K562 (cell line): ENCODE measurements at regions not wholly inside any gene's neighbourhood (a gene's known extent, or its start where the extent isn't known, plus 50 kb on each side); places are given as distances from the start of the nearest gene placed in this dataset.

Source experiments
- CBX2 ChIP-seq: fragments of 200-600 bp; sonication (generic); IDR thresholded peaks from one replicate; pipeline ENCODE4 v1.6.1; 2012; ENCODE audit warnings: mild to moderate bottlenecking, low read length, inconsistent platforms; ENCODE audit not compliant: insufficient read depth, poor library complexity, severe bottlenecking
- EHMT2 ChIP-seq: fragments of 450-650 bp; IDR thresholded peaks from 2 replicates; pipeline ENCODE4 v1.6.1; 2018; ENCODE audit warnings: antibody characterized with exemption
- NFE2 ChIP-seq: IDR thresholded peaks from 2 replicates; pipeline ENCODE4 v1.6.1; 2014; ENCODE audit warnings: antibody characterized with exemption, low read depth
- SMAD3 ChIP-seq: fragments of 450-650 bp; formaldehyde crosslinking; conservative IDR thresholded peaks from 2 replicates; pipeline ENCODE4 v1.4.0; 2020; ENCODE audit warnings: mild to moderate bottlenecking
- SNRNP70 ChIP-seq: fragments of 200-400 bp; formaldehyde crosslinking; optimal IDR thresholded peaks from 2 replicates; pipeline ENCODE3; 2017; ENCODE audit warnings: low read depth, low read length
- STAG1 ChIP-seq: sonication (generic); formaldehyde crosslinking; IDR thresholded peaks from 2 replicates; pipeline ENCODE4 v1.5.0; 2020; ENCODE audit warnings: missing genetic modification reagents, borderline replicate concordance
- ZNF133 ChIP-seq: fragments of 250-450 bp; sonication (Bioruptor Pico); IDR thresholded peaks from 2 replicates; pipeline ENCODE4 v1.4.0; 2020; ENCODE audit warnings: mild to moderate bottlenecking
- ZNF146 ChIP-seq: IDR thresholded peaks from one replicate; pipeline ENCODE4 v1.6.1; 2018; ENCODE audit warnings: missing compliant biosample characterization; ENCODE audit not compliant: unreplicated experiment
- ZNF436 ChIP-seq: fragments of 250-450, 450-650 bp; sonication (Bioruptor Pico); formaldehyde crosslinking; IDR thresholded peaks from 2 replicates; pipeline ENCODE4 v1.7.0; 2020; ENCODE audit warnings: mild to moderate bottlenecking
- TF ChIP-seq, protein P1 (sequence below), 3 experiments: IDR thresholded peaks in 2 of 3; conservative IDR thresholded peaks in 1 of 3; 2 replicates each; pipeline ENCODE4 v1.5.1; 2011 to 2012; ENCODE audit warnings: low read length in 3 of 3, mild to moderate bottlenecking in 3 of 3, control low read depth in 2 of 3, improper control_type of control experiment in 1 of 3, inconsistent platforms in 1 of 3, low read depth in 1 of 3, mixed read lengths in 1 of 3, moderate library complexity in 1 of 3; ENCODE audit not compliant: insufficient read depth in 2 of 3
- TF ChIP-seq, protein P2 (sequence below): sonication (generic); formaldehyde crosslinking; IDR thresholded peaks from 2 replicates; pipeline ENCODE4 v1.8.1; 2023; ENCODE audit warnings: mild to moderate bottlenecking, missing genetic modification reagents
- TF ChIP-seq, protein P3 (sequence below): fragments of 250-450 bp; sonication (Bioruptor Pico); IDR thresholded peaks from 2 replicates; pipeline ENCODE4 v1.5.0; 2021
- TF ChIP-seq, protein P4 (sequence below): sonication (generic); formaldehyde crosslinking; IDR thresholded peaks from 2 replicates; pipeline ENCODE4 v1.8.0; 2023; ENCODE audit warnings: mild to moderate bottlenecking, missing genetic modification reagents

DNA sequence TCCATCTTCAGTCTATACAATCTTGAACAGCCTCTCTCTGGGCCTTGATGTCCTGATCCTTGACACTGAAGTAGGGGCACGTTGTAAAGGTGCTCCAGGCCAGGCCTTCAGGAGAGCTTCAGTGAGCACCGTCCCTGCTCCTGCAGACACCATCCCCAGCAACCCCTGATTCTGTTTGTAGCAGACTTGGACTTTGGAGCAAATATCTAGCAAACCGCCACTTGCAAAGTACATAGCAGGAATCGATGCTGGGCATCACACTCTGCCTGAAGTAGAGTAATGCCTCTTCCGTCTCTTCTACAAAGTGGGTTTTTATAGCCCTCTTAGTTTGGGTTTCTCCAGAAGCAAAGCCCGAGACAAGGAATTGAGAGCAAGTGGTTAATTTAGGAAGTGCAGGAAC, 169.1 kb downstream of the SALL1 start:
- TF ChIP-seq EHMT2 (no peak), ZNF133 (CRISPR knock-in tag) (no peak), STAG1 (CRISPR knock-in tag) (no peak), SMAD3 (CRISPR knock-in tag) (no peak), CBX2 (no peak), NFE2 (no peak), ZNF146 (CRISPR knock-in tag) (no peak), ZNF436 (CRISPR knock-in tag) (no peak), SNRNP70 (no peak)
- TF ChIP-seq, protein P1, sequence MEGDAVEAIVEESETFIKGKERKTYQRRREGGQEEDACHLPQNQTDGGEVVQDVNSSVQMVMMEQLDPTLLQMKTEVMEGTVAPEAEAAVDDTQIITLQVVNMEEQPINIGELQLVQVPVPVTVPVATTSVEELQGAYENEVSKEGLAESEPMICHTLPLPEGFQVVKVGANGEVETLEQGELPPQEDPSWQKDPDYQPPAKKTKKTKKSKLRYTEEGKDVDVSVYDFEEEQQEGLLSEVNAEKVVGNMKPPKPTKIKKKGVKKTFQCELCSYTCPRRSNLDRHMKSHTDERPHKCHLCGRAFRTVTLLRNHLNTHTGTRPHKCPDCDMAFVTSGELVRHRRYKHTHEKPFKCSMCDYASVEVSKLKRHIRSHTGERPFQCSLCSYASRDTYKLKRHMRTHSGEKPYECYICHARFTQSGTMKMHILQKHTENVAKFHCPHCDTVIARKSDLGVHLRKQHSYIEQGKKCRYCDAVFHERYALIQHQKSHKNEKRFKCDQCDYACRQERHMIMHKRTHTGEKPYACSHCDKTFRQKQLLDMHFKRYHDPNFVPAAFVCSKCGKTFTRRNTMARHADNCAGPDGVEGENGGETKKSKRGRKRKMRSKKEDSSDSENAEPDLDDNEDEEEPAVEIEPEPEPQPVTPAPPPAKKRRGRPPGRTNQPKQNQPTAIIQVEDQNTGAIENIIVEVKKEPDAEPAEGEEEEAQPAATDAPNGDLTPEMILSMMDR (IDR thresholded peaks at IDR 0.05 in 2 of 3, conservative IDR thresholded peaks at IDR 0.05 in 1 of 3; ENCODE audit: insufficient read depth in 2 of 3, low read depth in 1 of 3, low read length in 3 of 3) = no peak
- TF ChIP-seq, protein P2, sequence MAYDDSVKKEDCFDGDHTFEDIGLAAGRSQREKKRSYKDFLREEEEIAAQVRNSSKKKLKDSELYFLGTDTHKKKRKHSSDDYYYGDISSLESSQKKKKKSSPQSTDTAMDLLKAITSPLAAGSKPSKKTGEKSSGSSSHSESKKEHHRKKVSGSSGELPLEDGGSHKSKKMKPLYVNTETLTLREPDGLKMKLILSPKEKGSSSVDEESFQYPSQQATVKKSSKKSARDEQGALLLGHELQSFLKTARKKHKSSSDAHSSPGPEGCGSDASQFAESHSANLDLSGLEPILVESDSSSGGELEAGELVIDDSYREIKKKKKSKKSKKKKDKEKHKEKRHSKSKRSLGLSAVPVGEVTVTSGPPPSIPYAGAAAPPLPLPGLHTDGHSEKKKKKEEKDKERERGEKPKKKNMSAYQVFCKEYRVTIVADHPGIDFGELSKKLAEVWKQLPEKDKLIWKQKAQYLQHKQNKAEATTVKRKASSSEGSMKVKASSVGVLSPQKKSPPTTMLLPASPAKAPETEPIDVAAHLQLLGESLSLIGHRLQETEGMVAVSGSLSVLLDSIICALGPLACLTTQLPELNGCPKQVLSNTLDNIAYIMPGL (CRISPR knock-in tag) = no peak
- TF ChIP-seq, protein P3, sequence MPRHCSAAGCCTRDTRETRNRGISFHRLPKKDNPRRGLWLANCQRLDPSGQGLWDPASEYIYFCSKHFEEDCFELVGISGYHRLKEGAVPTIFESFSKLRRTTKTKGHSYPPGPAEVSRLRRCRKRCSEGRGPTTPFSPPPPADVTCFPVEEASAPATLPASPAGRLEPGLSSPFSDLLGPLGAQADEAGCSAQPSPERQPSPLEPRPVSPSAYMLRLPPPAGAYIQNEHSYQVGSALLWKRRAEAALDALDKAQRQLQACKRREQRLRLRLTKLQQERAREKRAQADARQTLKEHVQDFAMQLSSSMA (CRISPR knock-in tag) = no peak
- TF ChIP-seq, protein P4, sequence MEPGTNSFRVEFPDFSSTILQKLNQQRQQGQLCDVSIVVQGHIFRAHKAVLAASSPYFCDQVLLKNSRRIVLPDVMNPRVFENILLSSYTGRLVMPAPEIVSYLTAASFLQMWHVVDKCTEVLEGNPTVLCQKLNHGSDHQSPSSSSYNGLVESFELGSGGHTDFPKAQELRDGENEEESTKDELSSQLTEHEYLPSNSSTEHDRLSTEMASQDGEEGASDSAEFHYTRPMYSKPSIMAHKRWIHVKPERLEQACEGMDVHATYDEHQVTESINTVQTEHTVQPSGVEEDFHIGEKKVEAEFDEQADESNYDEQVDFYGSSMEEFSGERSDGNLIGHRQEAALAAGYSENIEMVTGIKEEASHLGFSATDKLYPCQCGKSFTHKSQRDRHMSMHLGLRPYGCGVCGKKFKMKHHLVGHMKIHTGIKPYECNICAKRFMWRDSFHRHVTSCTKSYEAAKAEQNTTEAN = no peak
